ENCODE measurements at regions not wholly inside any gene's neighbourhood (a gene's known extent, or its start where the extent isn't known, plus 50 kb on each side); places are given as distances from the start of the nearest gene placed in this dataset.

DNA sequence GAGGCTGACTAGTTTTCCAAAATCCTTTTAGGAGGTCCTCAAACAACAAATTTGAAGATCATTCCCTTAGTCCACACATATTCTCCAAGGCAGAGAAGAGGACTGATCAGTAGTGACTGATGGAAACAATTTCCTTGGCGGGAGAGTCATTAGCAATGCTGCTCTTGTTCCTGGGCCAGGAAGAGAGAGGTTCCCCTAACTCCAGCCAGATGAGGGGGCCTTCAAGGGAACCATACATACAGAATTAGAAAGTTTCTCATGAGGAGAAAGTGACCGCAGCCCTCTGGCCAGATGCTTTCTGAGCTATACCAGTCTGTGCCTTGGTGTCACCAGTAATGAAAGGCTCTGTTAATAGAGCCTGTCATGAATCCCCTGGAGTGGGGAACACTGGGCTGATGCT, 539.4 kb downstream of the BNC2 start:
- no peak for DNase-seq

DNA sequence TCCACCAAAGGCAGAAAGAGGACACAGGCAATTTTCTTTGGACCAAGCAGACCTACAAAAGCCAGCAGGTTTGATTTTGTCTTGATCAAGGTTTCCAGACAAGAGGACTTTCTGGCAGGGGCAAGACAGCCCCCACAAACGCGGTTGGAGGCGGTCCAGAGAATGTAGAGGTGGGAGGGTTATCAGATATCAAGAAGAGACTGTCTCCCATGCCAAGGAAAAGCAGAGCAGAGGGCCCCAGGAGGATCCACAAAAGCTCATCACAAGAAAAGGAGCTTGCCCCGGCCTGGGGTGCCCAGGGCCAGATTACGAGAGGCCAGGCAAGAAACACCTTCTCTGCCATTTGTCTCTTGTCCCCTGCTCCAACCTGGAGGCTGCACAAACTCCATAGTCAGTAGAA, 538.9 kb downstream of the BNC2 start:
- no peak for DNase-seq

- peak in 11 of 58 donors; percentile 11 to 42 (median 23) for DNase-seq
These were observed 536.8 kb downstream of the BNC2 start for GRCh38 chr9:16333691-16334090.

DNA sequence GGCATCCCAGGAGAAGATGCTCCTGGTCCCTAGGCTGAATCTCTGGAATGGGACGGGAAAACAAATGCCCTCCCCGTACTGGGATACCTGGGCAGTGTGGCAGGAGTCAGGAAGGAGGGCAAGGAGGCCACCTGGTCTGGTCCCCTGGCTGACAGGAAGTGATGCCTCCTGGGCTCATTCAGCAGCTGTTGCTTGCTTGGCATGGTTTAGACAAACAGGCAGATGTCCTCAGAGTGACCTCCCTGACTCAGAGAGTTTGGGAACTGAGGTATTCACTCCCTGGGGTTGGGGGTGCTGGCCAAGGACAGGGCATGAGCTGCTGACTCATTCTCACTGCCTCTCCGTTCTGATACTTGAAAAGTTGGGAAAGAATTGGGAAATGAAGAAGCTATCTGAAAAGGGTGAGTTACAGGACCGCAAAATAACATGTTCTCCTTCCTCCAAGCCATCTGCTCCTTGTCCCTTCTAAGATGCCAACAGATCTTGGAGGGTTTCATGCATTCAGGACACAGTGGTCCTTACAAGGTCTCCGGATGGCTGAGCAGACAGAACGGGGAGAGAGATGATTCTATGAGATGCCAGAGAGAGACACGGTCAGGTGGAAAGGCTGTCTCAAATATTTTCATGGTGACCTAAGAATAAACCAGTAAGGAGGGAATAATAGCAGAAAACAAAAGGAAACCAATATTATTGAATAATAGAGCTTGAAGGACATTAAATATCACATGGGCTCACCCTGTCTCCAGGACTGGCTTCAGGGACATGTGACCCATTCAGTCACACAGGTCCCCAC, 534.5 kb downstream of the BNC2 start:
- peak in 2 of 58 donors; percentile 14 to 35 for DNase-seq

DNA sequence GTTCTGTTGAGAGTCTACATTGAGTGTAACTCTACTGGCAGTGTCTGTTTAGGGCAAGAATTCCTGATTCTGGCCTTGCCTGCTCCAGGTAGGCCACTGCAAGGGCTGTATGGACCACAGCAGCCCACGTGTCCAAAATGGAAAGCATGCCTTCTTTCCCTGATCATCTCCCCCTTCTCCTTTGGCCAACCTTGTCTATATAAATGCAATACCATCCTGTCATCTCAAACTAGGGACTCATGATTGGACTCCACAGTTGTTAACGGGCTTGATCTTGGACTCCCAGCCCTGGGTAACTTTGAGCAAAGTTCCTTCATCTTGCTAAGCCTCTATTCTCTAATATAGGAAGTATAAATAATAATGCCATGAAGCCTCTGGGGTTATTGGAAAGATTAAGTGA, 533.6 kb downstream of the BNC2 start:
- no peak for DNase-seq

DNA sequence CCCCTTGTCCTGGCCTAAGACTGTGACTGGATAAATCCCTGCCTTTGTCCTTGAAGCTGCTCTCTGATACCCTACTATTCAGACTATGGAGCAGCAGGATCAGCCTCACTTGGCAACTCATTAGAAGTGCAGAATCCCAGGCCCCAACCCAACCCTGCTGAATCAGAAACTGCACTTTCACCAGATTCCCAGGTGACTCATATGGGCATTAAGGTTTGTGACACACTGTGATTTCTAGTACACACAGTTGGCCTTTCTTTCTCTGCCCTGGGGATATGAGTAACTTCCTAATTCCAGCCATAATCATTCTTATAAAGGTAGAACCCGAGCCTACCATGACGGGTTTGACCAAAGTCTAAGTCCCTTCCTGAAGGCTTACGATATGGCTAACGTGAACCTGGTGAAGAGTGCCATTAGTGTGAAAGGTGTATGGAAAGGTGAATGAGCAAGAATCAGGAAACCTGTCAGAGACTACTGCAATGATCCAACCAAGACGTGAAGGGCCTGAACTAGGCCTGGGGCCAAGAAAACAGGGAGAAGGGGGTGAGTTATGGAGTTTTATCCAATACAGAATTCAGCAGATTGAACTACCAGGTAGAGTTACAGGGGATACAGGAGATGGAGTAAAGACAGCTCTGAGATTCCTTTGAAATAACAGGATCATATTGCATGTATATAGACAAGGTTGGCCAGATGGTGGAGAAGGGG, 533.0 kb downstream of the BNC2 start:
- DNase-seq: no peak

DNA sequence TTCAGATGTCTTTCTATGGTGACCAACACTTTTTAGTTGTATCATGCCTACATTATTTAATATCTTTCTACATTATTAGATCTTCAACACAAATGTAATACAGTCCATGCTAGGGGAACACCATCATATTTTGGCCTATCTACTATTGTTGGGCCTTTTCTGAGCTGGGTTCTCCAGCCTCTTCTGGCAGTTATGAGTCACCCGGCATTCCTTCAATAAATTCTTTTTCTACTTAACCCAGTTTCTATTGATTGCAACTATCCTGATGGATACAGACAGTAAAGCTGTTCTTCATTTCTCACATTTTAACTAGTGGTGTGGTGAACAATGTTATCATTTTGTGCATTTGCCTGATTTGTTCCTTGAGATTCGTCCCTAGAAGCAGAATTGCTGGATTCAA, 529.3 kb downstream of the BNC2 start:
- DNase-seq: no peak

DNA sequence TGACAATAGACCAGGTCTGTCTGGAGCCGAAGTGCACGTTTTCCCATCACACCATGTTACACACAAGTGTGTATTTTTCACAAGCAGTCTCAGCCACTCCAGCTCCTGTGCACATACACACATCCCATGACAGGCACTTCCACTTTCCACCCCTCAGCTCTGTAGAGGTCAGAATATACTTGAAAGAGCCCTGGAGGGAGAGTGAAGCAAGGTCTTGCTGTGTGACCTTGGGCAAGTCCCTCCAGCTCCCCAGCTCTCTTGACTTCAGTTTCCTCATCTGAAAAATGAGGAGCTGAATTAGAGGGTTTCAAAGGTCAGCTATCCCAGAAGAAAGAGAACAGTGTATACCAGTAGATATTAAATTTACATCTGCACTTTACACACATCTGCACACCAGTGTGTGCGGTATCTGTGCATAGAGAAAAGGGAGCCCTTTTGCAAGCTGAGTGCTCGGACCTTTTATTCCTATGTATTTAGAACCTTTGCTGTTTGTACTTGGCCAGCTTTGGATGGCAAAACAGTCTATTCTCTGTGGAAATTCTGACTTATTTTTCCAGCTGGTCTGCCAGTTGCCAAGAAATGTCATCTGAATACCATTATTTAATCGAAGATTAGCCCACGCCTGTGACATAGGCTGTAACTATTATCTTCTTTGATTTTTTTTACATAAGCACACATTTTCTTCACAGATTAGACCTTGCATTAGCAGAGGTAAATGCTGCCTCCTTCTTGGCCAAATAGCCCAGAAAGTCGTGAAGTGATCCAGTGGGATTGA, 528.0 kb downstream of the BNC2 start:
- DNase-seq: no peak

GRCh38 chr9:16343249-16344237, 526.9 kb downstream of the BNC2 start:
- DNase-seq: no peak

DNA sequence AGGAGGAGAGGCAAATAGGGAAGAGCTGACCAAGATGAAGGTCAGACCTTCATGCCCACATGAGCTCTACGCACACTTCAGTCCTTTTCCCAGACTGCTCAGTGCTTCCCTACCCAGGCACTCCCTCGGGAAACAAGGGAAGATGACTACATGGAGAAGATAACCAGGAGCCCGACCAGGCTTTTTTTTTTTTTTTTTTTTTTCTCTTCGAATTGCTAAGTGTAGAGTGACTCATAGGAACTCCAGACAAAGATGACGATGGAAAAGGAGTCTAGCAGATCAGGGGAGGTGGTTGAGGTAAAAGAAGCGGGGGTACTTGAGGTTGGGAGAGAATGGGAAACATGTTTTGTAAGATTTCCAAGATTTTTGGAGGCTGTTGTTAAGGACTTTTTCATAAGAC, 526.1 kb downstream of the BNC2 start:
- DNase-seq: no peak

DNA sequence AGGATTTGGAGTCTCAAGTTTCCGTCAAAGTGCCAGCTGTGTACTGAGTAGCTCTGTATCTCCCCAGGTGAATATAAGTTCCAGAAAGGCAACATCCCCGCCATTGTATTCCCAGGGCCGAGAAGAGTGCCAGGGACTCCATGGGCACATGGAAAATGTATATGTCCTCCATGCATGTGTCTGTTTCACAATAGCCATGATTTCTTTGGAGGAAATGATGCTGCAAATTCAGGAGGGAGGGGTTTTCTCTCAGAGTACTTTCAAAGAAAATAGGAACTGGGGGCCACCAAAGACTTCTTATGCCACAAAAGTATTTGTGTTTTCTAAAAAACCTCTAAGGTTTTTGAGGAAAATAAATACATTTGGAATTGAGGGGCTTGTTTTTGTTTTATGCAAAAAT, 524.6 kb downstream of the BNC2 start:
- DNase-seq: no peak

- DNase-seq: no peak
These were observed 522.6 kb downstream of the BNC2 start for GRCh38 chr9:16347886-16348285.

GRCh38 chr9:16348531-16348930, 521.9 kb downstream of the BNC2 start:
- no peak for DNase-seq

GRCh38 chr9:16352251-16352650, 518.2 kb downstream of the BNC2 start:
- no peak for DNase-seq

DNA sequence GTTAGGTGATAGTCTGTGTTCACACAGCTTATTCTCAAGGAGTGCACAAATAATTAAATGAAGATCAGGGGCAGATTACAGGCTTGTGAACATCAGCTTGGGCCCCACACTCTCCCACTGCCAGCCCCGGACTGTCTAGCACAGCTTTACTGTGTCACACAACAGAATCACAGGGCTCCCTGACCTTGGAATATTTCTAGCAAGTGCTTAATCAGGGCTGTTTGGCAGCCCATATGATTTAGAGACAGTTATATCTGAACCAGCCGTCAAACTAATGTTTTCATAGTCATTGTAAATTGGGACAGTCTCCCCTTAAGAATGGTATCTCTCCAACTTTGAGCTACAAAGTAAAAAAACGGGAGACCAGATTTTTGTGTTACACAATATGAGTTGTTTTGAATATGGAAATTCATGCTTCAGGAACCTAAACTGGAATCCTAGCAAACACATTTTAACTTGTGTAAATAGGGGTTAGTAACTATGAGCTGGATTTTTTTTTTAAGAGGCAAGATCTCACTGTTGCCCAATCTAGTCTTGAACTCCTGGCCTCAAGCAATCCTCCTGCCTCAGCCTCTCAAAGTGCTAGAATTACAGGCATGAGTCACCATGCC, 517.6 kb downstream of the BNC2 start:
- DNase-seq: no peak

GRCh38 chr9:16356196-16356765, 514.2 kb downstream of the BNC2 start:
- no peak for DNase-seq

- DNase-seq: no peak
These were observed 512.6 kb downstream of the BNC2 start for GRCh38 chr9:16357828-16358227.

- no peak for DNase-seq
These were observed 511.7 kb downstream of the BNC2 start for GRCh38 chr9:16358751-16359150.

All from anterior cingulate cortex (tissue), 58 donors.